ENCODE measurements at regions not wholly inside any gene's neighbourhood (a gene's known extent, or its start where the extent isn't known, plus 50 kb on each side); places are given as distances from the start of the nearest gene placed in this dataset.

DNA sequence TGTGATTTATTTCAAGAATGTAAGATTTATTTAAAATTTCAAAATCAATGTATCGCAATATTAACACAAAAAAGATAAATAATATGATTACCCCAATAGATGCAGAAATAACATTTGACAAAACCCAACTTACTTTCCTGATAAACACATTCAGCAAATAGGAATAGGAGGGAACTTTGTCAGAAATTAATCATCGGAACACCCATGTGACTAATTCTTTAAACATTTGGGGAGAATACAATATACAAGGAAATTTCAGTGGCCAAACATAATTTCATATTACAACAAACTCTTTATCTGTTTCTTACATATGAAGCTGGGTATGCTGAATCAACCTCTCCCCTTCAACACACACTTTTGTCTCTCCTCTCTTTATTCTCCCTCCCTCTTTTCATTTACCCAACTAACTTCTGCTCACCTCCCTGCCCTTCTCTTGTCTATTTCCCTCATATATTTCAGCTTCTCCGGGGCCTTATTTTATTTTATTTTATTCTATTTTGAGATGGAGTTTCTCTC is 309.6 kb upstream of the CNTNAP5 start:
- no peak for TF ChIP-seq CTCF (IDR thresholded peaks at IDR 0.05)
- TF ChIP-seq EP300 (IDR thresholded peaks at IDR 0.05): no peak
- TF ChIP-seq POLR2A (IDR thresholded peaks at IDR 0.05): no peak

Data from tibial nerve (tissue), 4 donors.